ENCODE measurements at regions not wholly inside any gene's neighbourhood (a gene's known extent, or its start where the extent isn't known, plus 50 kb on each side); places are given as distances from the start of the nearest gene placed in this dataset.

DNA sequence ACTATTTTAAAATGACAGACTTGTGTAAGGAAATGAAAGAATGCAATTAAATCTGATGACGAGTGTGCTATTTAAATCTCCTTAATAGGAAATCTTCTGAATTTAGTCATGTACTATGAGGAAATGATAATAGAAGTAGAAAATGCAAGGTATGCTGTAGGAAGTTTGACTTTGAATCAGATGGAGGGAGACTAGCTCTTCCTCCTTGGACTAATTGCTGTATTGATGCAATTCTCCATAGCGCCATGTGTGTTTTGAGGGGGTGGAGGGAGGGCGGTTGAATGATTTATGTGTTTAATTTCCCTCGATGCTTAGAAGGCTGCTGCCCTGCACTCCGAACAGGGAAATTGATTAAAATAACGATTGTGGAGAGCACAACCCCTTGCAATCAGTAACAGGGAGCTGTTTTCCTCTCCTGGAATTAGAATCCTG lies 179.0 kb upstream of the PRNP start:
- TF ChIP-seq EZH2 (IDR thresholded peaks at IDR 0.05; ENCODE audit: low read length, missing control alignments) = no peak
- TF ChIP-seq, protein P1, sequence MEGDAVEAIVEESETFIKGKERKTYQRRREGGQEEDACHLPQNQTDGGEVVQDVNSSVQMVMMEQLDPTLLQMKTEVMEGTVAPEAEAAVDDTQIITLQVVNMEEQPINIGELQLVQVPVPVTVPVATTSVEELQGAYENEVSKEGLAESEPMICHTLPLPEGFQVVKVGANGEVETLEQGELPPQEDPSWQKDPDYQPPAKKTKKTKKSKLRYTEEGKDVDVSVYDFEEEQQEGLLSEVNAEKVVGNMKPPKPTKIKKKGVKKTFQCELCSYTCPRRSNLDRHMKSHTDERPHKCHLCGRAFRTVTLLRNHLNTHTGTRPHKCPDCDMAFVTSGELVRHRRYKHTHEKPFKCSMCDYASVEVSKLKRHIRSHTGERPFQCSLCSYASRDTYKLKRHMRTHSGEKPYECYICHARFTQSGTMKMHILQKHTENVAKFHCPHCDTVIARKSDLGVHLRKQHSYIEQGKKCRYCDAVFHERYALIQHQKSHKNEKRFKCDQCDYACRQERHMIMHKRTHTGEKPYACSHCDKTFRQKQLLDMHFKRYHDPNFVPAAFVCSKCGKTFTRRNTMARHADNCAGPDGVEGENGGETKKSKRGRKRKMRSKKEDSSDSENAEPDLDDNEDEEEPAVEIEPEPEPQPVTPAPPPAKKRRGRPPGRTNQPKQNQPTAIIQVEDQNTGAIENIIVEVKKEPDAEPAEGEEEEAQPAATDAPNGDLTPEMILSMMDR (conservative IDR thresholded peaks at IDR 0.05 in 1 of 2, IDR thresholded peaks at IDR 0.05 in 1 of 2; ENCODE audit: low read depth in 1 of 2, low read length in 2 of 2) = no peak

Measured in fibroblast of lung (primary cell).